IMR-90 (cell line): ENCODE measurements at regions not wholly inside any gene's neighbourhood (a gene's known extent, or its start where the extent isn't known, plus 50 kb on each side); places are given as distances from the start of the nearest gene placed in this dataset.

Source experiments
- ATAC-seq: fragments of 200-7000 bp; cut with Tn5 transposase; 2 replicates; pipeline ENCODE4 v1.9.1; 2020; ENCODE audit warnings: low read depth, mild to moderate bottlenecking, moderate library complexity
- BruUV-seq: library from RNA; stranded (reverse); fragments of 400-500 nt; replicated peaks from 2 replicates; lab custom pipeline; 2021; lab: Mats Ljungman, UMichigan
- CTCF ChIA-PET: fragments of 300-600 bp; formaldehyde crosslinking; extraction: SDS; loops from one replicate; lab custom pipeline; 2021; ENCODE audit warnings: antibody characterized with exemption; lab: Yijun Ruan, JAX
- POLR2A ChIA-PET: fragments of 300-600 bp; sonication (Branson Sonifier 250); formaldehyde crosslinking; loops from one replicate; lab custom pipeline; 2022; ENCODE audit warnings: antibody characterized with exemption; ENCODE audit not compliant: unreplicated experiment; lab: Charles Lee
- DNase-seq: peaks from one replicate; pipeline ENCODE4 v3.0.0; 2013
- H2AFZ ChIP-seq: replicated peaks from 2 replicates; pipeline ENCODE3; 2013; ENCODE audit warnings: low read length, mild to moderate bottlenecking; ENCODE audit not compliant: poor library complexity
- H2AK5ac ChIP-seq: 2 replicates; pipeline ENCODE4 v1.6.1; 2013; ENCODE audit warnings: low read depth, low read length, inconsistent platforms
- H2AK9ac ChIP-seq: replicated peaks from 2 replicates; pipeline ENCODE3; 2013; ENCODE audit warnings: mild to moderate bottlenecking, low read depth, low read length, moderate library complexity; ENCODE audit not compliant: poor library complexity
- H2BK120ac ChIP-seq: 2 replicates; pipeline ENCODE4 v1.6.1; 2013; ENCODE audit warnings: low read depth, low read length, inconsistent platforms
- H2BK15ac ChIP-seq: 3 replicates; pipeline ENCODE4 v1.6.1; 2013; ENCODE audit warnings: low read depth, low read length, inconsistent platforms
- H2BK20ac ChIP-seq: 2 replicates; pipeline ENCODE4 v1.6.1; 2013; ENCODE audit warnings: low read depth, mild to moderate bottlenecking, inconsistent platforms, low read length, moderate library complexity
- H2BK5ac ChIP-seq: 2 replicates; pipeline ENCODE4 v1.6.1; 2013; ENCODE audit warnings: mild to moderate bottlenecking, low read depth, low read length, inconsistent platforms; ENCODE audit not compliant: poor library complexity, severe bottlenecking
- H3K14ac ChIP-seq: replicated peaks from 2 replicates; pipeline ENCODE4 v1.6.1; 2013; ENCODE audit warnings: low read depth, low read length, inconsistent platforms
- H3K18ac ChIP-seq: 2 replicates; pipeline ENCODE4 v1.6.1; 2013; ENCODE audit warnings: low read depth, low read length, control low read depth
- H3K23ac ChIP-seq: 2 replicates; pipeline ENCODE4 v1.6.1; 2013; ENCODE audit warnings: low read depth, low read length, inconsistent platforms
- H3K27ac ChIP-seq: 2 replicates; pipeline ENCODE4 v1.5.1; 2013; ENCODE audit warnings: mild to moderate bottlenecking, control low read depth, low read length; ENCODE audit not compliant: insufficient read depth
- H3K27me3 ChIP-seq: 2 replicates; pipeline ENCODE4 v1.6.1; 2013; ENCODE audit warnings: low read length; ENCODE audit not compliant: control insufficient read depth, insufficient read depth
- H3K36me3 ChIP-seq: 2 replicates; pipeline ENCODE4 v1.6.1; 2013; ENCODE audit warnings: low read length, mixed read lengths; ENCODE audit not compliant: control insufficient read depth, insufficient read depth
- H3K4ac ChIP-seq: 2 replicates; pipeline ENCODE4 v1.6.1; 2013; ENCODE audit warnings: low read depth, low read length, inconsistent platforms
- H3K4me1 ChIP-seq: 2 replicates; pipeline ENCODE4 v1.6.1; 2013; ENCODE audit warnings: low read length, mixed read lengths; ENCODE audit not compliant: control insufficient read depth, insufficient read depth
- H3K4me2 ChIP-seq: 2 replicates; pipeline ENCODE4 v1.6.1; 2013; ENCODE audit warnings: low read depth, mild to moderate bottlenecking, control low read depth, low read length, moderate library complexity
- H3K4me3 ChIP-seq: 2 replicates; pipeline ENCODE4 v1.5.1; 2013; ENCODE audit warnings: low read depth, mild to moderate bottlenecking, control low read depth, low read length, moderate library complexity; ENCODE audit not compliant: insufficient read depth
- H3K56ac ChIP-seq: 2 replicates; pipeline ENCODE4 v1.6.1; 2013; ENCODE audit warnings: low read length, inconsistent platforms; ENCODE audit not compliant: insufficient read depth; ENCODE audit errors: extremely low read depth
- H3K79me1 ChIP-seq, 2 experiments: 2 replicates each; pipeline ENCODE4 v1.6.1; 2013; ENCODE audit warnings: low read length in 2 of 2, inconsistent platforms in 1 of 2, low read depth in 1 of 2
- H3K9ac ChIP-seq: 2 replicates; pipeline ENCODE4 v1.6.1; 2013; ENCODE audit warnings: low read depth, low read length, control low read depth
- H3K9me1 ChIP-seq: 2 replicates; pipeline ENCODE4 v1.6.1; 2013; ENCODE audit warnings: low read length, inconsistent platforms; ENCODE audit not compliant: insufficient read depth
- H3K9me3 ChIP-seq: 2 replicates; pipeline ENCODE4 v1.6.1; 2013; ENCODE audit warnings: low read length; ENCODE audit not compliant: control insufficient read depth, insufficient read depth
- H4K20me1 ChIP-seq: 2 replicates; pipeline ENCODE4 v1.6.1; 2013; ENCODE audit warnings: low read length, inconsistent platforms; ENCODE audit not compliant: insufficient read depth
- H4K5ac ChIP-seq: 2 replicates; pipeline ENCODE4 v1.6.1; 2013; ENCODE audit warnings: mild to moderate bottlenecking, low read depth, low read length, control low read depth
- H4K8ac ChIP-seq, 2 experiments: 2 replicates each; pipeline ENCODE4 v1.6.1; 2013; ENCODE audit warnings: low read depth in 2 of 2, low read length in 2 of 2, control low read depth in 1 of 2, inconsistent platforms in 1 of 2
- H4K91ac ChIP-seq: 2 replicates; pipeline ENCODE4 v1.6.1; 2013; ENCODE audit warnings: low read depth, low read length, inconsistent platforms; ENCODE audit not compliant: insufficient read depth
- BHLHE40 ChIP-seq: fragments of 150-350 bp; IDR thresholded peaks from 2 replicates; pipeline ENCODE4 v1.6.1; 2016; ENCODE audit warnings: mild to moderate bottlenecking, low read depth, low read length
- CEBPB ChIP-seq: IDR thresholded peaks from 2 replicates; pipeline ENCODE4 v1.6.1; 2012; ENCODE audit warnings: low read depth, low read length, improper control_type of control experiment
- CHD1 ChIP-seq: IDR thresholded peaks from 2 replicates; pipeline ENCODE4 v1.6.1; 2012; ENCODE audit warnings: low read depth, low read length, improper control_type of control experiment
- ELK1 ChIP-seq: fragments of 150-350 bp; IDR thresholded peaks from 2 replicates; pipeline ENCODE4 v1.6.1; 2016; ENCODE audit warnings: low read depth, mild to moderate bottlenecking, low read length, moderate library complexity, borderline replicate concordance
- FOS ChIP-seq: fragments of 150-350 bp; IDR thresholded peaks from 2 replicates; pipeline ENCODE4 v1.6.1; 2016; ENCODE audit warnings: low read depth, low read length
- MAFK ChIP-seq: IDR thresholded peaks from 2 replicates; pipeline ENCODE4 v1.6.1; 2012; ENCODE audit warnings: low read depth, low read length, improper control_type of control experiment
- MXI1 ChIP-seq: IDR thresholded peaks from 2 replicates; pipeline ENCODE4 v1.6.1; 2012; ENCODE audit warnings: low read depth, mild to moderate bottlenecking, low read length, moderate library complexity, borderline replicate concordance
- NFE2L2 ChIP-seq: fragments of 150-350 bp; IDR thresholded peaks from 2 replicates; pipeline ENCODE4 v1.6.1; 2016; ENCODE audit warnings: low read depth, mild to moderate bottlenecking, low read length
- POLR2A ChIP-seq: IDR thresholded peaks from 2 replicates; pipeline ENCODE4 v1.6.1; 2012; ENCODE audit warnings: mild to moderate bottlenecking, low read depth, low read length
- RAD21 ChIP-seq: IDR thresholded peaks from 2 replicates; pipeline ENCODE4 v1.6.1; 2012; ENCODE audit warnings: low read length, improper control_type of control experiment
- RCOR1 ChIP-seq: IDR thresholded peaks from 2 replicates; pipeline ENCODE4 v1.6.1; 2012; ENCODE audit warnings: mild to moderate bottlenecking, low read length, improper control_type of control experiment; ENCODE audit not compliant: insufficient replicate concordance
- RFX5 ChIP-seq: IDR thresholded peaks from 2 replicates; pipeline ENCODE4 v1.8.0; 2012; ENCODE audit warnings: low read depth, mild to moderate bottlenecking, low read length, moderate library complexity
- SMC3 ChIP-seq: fragments of 150-350 bp; IDR thresholded peaks from 2 replicates; pipeline ENCODE4 v1.6.1; 2016; ENCODE audit warnings: low read depth, mild to moderate bottlenecking, antibody characterized with exemption, low read length, moderate library complexity
- WGBS, 2 experiments: methylation state at CpG; one replicate each; pipeline versions ENCODE4 v1.1.5 to v1.1.7; 2013; ENCODE audit warnings: missing lambda C conversion rate in 2 of 2; ENCODE audit not compliant: insufficient read length in 1 of 2; ENCODE audit errors: extremely low coverage in 2 of 2; 5-methylcytosine and 5-hydroxymethylcytosine counted together
- dilution Hi-C: fragments of 300-500 bp; cut with HindIII; formaldehyde crosslinking; loops from one replicate; pipeline ENCODE4 v1.14.3; 2018; ENCODE audit warnings: low sequenced_read_pairs; ENCODE audit not compliant: unreplicated experiment
- in situ Hi-C: fragments of 300-500 bp; cut with MboI; formaldehyde crosslinking; loops from 3 replicates; pipeline ENCODE4 v1.14.3; 2019; ENCODE audit warnings: low sequenced_read_pairs, inconsistent platforms, mixed read lengths
- intact Hi-C: fragments of 100-400 bp; cut with micrococcal nuclease; formaldehyde crosslinking; loops from 2 replicates; pipeline ENCODE4 v1.10.0; 2022
- TF ChIP-seq, protein P1 (sequence below): fragments of 150-350 bp; IDR thresholded peaks from 2 replicates; pipeline ENCODE4 v1.6.1; 2017; ENCODE audit warnings: mild to moderate bottlenecking, antibody characterized with exemption, low read length, low read depth
- TF ChIP-seq, protein P2 (sequence below): conservative IDR thresholded peaks from 2 replicates; pipeline ENCODE4 v1.5.1; 2012; ENCODE audit warnings: mild to moderate bottlenecking, low read depth, low read length, improper control_type of control experiment

- no peaks in the 10 kb centered on the region for H3K4me1 ChIP-seq
- no peak overlapping the region for H2BK120ac ChIP-seq
- POLR2A ChIA-PET: no interaction called here
- H3K4ac ChIP-seq: no peak overlapping the region
- no peaks in the 10 kb centered on the region for H4K20me1 ChIP-seq
- no peaks in the 10 kb centered on the region for H3K27me3 ChIP-seq
- no peaks in the 10 kb centered on the region for H3K79me1 ChIP-seq
- H2AFZ ChIP-seq: no peak overlapping the region
- no TSS peak for BruUV-seq
- H3K56ac ChIP-seq: no peak overlapping the region
- 20% methylated on average over 2 of the region's 2 CpGs; no CpG with 5 or more reads in 1 of the 2 experiments for WGBS, 2 experiments
- no peak overlapping the region for H3K14ac ChIP-seq
- H2BK5ac ChIP-seq: no peak overlapping the region
- H3K23ac ChIP-seq: no peak overlapping the region
- H3K36me3 ChIP-seq: no peaks in the 10 kb centered on the region
- no peaks in the 10 kb centered on the region for H3K9me1 ChIP-seq
- H2BK15ac ChIP-seq: no peak overlapping the region
- no peak overlapping the region for H4K8ac ChIP-seq
- no peak overlapping the region for H3K4me3 ChIP-seq
- CTCF ChIA-PET: no interaction called here
- no peak overlapping the region for H2AK9ac ChIP-seq
- no peak for TF ChIP-seq FOS
- no peak for TF ChIP-seq RCOR1
- no peak for TF ChIP-seq RAD21
- no peak for TF ChIP-seq CHD1
- TF ChIP-seq, protein P1, sequence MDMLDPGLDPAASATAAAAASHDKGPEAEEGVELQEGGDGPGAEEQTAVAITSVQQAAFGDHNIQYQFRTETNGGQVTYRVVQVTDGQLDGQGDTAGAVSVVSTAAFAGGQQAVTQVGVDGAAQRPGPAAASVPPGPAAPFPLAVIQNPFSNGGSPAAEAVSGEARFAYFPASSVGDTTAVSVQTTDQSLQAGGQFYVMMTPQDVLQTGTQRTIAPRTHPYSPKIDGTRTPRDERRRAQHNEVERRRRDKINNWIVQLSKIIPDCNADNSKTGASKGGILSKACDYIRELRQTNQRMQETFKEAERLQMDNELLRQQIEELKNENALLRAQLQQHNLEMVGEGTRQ: no peak
- no peak for TF ChIP-seq ELK1
- TF ChIP-seq MXI1: no peak
- no peak for TF ChIP-seq MAFK
- TF ChIP-seq, protein P2, sequence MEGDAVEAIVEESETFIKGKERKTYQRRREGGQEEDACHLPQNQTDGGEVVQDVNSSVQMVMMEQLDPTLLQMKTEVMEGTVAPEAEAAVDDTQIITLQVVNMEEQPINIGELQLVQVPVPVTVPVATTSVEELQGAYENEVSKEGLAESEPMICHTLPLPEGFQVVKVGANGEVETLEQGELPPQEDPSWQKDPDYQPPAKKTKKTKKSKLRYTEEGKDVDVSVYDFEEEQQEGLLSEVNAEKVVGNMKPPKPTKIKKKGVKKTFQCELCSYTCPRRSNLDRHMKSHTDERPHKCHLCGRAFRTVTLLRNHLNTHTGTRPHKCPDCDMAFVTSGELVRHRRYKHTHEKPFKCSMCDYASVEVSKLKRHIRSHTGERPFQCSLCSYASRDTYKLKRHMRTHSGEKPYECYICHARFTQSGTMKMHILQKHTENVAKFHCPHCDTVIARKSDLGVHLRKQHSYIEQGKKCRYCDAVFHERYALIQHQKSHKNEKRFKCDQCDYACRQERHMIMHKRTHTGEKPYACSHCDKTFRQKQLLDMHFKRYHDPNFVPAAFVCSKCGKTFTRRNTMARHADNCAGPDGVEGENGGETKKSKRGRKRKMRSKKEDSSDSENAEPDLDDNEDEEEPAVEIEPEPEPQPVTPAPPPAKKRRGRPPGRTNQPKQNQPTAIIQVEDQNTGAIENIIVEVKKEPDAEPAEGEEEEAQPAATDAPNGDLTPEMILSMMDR: no peak
- TF ChIP-seq RFX5: no peak
- no peak for TF ChIP-seq POLR2A
- TF ChIP-seq NFE2L2: no peak
- TF ChIP-seq BHLHE40: no peak
- TF ChIP-seq SMC3: no peak
- no peak for TF ChIP-seq CEBPB
- ATAC-seq (no peak), DNase-seq (no peak)
- intact Hi-C loops: no loop called here
- no peaks in the 10 kb centered on the region for H3K9me3 ChIP-seq
- no peak overlapping the region for H2AK5ac ChIP-seq
- H2BK20ac ChIP-seq: no peak overlapping the region
- H3K4me2 ChIP-seq: no peak overlapping the region
- dilution Hi-C loops: no loop called here
- H3K9ac ChIP-seq: no peak overlapping the region
- no peak overlapping the region for H3K27ac ChIP-seq
- in situ Hi-C loops: no loop called here
- H4K91ac ChIP-seq: no peak overlapping the region
- no peak overlapping the region for H3K18ac ChIP-seq
- no peak overlapping the region for H4K5ac ChIP-seq
Measured at GRCh38 chr2:142478206-142478605, 347.4 kb upstream of the LRP1B start.
